Fibroblast of mammary gland (primary cell): ENCODE measurements at regions not wholly inside any gene's neighbourhood (a gene's known extent, or its start where the extent isn't known, plus 50 kb on each side); places are given as distances from the start of the nearest gene placed in this dataset.
A peak's percentile ranks its signal among the peaks of the same experiment; 100 is the strongest.

Source experiments
- DNase-seq: peaks from one replicate; pipeline ENCODE4 v3.0.0-alpha.2; 2010; ENCODE audit warnings: low read depth
- H3K4me3 ChIP-seq: 2 replicates; pipeline ENCODE4 v1.5.1; 2011; ENCODE audit warnings: low read depth, mild to moderate bottlenecking, low read length, moderate library complexity; ENCODE audit not compliant: control insufficient read depth
- CTCF ChIP-seq: conservative IDR thresholded peaks from 2 replicates; pipeline ENCODE4 v1.5.1; 2011; ENCODE audit warnings: low read depth, low read length, inconsistent platforms; ENCODE audit not compliant: control insufficient read depth, insufficient read depth

GRCh38 chr6:166737261-166737660 is 110.2 kb upstream of the RPS6KA2 start:
- H3K4me3 ChIP-seq: no peak overlapping the region
- no peak for DNase-seq
- TF ChIP-seq CTCF: no peak

- no peak overlapping the region for H3K4me3 ChIP-seq
- peak; percentile 66 for DNase-seq
- no peak for TF ChIP-seq CTCF
Measured at GRCh38 chr6:166736634-166737033, 109.6 kb upstream of the RPS6KA2 start.

- TF ChIP-seq CTCF: no peak
- no peak for DNase-seq
- H3K4me3 ChIP-seq: no peak overlapping the region
Measured at GRCh38 chr6:166733900-166734299, 106.8 kb upstream of the RPS6KA2 start.

GRCh38 chr6:166729658-166730057 is 102.6 kb upstream of the RPS6KA2 start:
- TF ChIP-seq CTCF: no peak
- no peak for DNase-seq
- no peak overlapping the region for H3K4me3 ChIP-seq

GRCh38 chr6:166728884-166729530 is 102.0 kb upstream of the RPS6KA2 start:
- no peak for TF ChIP-seq CTCF
- DNase-seq: no peak

GRCh38 chr6:166726201-166726600 is 99.2 kb upstream of the RPS6KA2 start:
- no peak for DNase-seq
- H3K4me3 ChIP-seq: no peak overlapping the region
- TF ChIP-seq CTCF: no peak

More at GRCh38 chr6:166728884-166729530, 102.0 kb upstream of the RPS6KA2 start:
- H3K4me3 ChIP-seq: no peak overlapping the region

GRCh38 chr6:166725571-166725970 is 98.5 kb upstream of the RPS6KA2 start:
- H3K4me3 ChIP-seq: no peak overlapping the region
- DNase-seq: no peak
- no peak for TF ChIP-seq CTCF
